Immature natural killer cell (primary cell): ENCODE measurements at regions not wholly inside any gene's neighbourhood (a gene's known extent, or its start where the extent isn't known, plus 50 kb on each side); places are given as distances from the start of the nearest gene placed in this dataset.

ENCODE experiments used
- DNase-seq, 3 donors: peaks; one replicate each; pipeline ENCODE4 v3.0.0; 2022; ENCODE audit warnings: mixed read lengths in 1 of 3
- H3K27ac Mint-ChIP-seq, 6 donors: one replicate each; pipeline ENCODE4 v1.8.0; 2020; ENCODE audit warnings: mixed read lengths in 6 of 6, mild to moderate bottlenecking in 5 of 6, inconsistent platforms in 4 of 6, moderate library complexity in 3 of 6
- H3K27me3 Mint-ChIP-seq, 3 donors: one replicate each; pipeline ENCODE4 v1.8.0; 2020 to 2021; ENCODE audit warnings: low read depth in 3 of 3, mild to moderate bottlenecking in 3 of 3, mixed read lengths in 3 of 3, moderate library complexity in 3 of 3, inconsistent platforms in 1 of 3
- H3K36me3 Mint-ChIP-seq, 3 donors: one replicate each; pipeline ENCODE4 v1.8.0; 2020; ENCODE audit warnings: mixed read lengths in 3 of 3, inconsistent platforms in 2 of 3, mild to moderate bottlenecking in 2 of 3
- H3K4me1 Mint-ChIP-seq, 2 donors: one replicate each; pipeline ENCODE4 v1.8.0; 2020; ENCODE audit warnings: inconsistent platforms in 2 of 2, mild to moderate bottlenecking in 2 of 2, mixed read lengths in 2 of 2, moderate library complexity in 1 of 2
- H3K4me3 Mint-ChIP-seq, 5 donors: one replicate each; pipeline ENCODE4 v1.8.0; 2020; ENCODE audit warnings: mild to moderate bottlenecking in 5 of 5, mixed read lengths in 5 of 5, inconsistent platforms in 3 of 5, moderate library complexity in 3 of 5
- H3K9me3 Mint-ChIP-seq, 6 donors: one replicate each; pipeline ENCODE4 v1.8.0; 2020; ENCODE audit warnings: mild to moderate bottlenecking in 6 of 6, mixed read lengths in 6 of 6, inconsistent platforms in 4 of 6, moderate library complexity in 3 of 6

DNA sequence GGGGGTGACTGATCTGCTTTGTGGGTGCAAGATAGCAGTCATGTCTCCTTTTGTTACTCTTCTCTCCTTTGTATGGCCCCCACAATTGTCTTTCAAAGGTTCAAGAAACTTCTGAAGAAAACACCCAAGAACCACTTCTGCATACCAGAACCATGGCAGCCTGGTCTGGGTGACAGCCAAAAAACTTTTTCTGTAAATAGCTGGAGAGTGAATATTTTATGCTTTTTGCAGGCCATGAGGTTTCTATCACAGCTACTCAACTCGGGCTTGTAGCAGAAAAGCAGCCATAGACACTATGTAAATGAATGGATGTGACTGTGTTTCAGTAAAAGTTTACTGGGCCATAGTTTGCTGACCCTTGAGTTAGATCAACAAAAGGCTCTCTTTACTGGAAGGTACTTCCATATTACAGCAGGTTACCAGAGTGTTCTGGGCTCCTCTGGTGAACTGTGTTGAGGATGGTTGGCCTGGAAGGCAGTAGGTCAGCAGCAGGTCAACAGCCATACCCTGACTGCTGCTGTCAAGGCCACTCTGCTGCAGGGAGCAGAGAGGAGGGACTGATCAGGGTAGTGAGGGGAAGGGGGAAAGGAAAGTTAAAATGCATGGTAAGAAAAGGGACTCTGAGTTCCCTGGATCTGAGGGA lies 116.4 kb downstream of the GDAP2 start:
- Mint-ChIP-seq H3K36me3 (no peaks in the 10 kb centered on the region), H3K9me3 (no peaks in the 10 kb centered on the region), H3K27me3 (peaks cover 0 to 1% (median 0%) of the 10 kb centered on the region in 3 donors), H3K4me3 (no peak overlapping the region), H3K4me1 (no peaks in the 10 kb centered on the region), H3K27ac (no peak overlapping the region)
- no peak for DNase-seq
